GM23338 (cell line): ENCODE measurements at regions not wholly inside any gene's neighbourhood (a gene's known extent, or its start where the extent isn't known, plus 50 kb on each side); places are given as distances from the start of the nearest gene placed in this dataset.

ENCODE experiments used
- ATAC-seq: fragments of 200-7000 bp; cut with Tn5 transposase; 3 replicates; pipeline ENCODE4 v1.9.1; 2020
- DNase-seq: peaks from one replicate; pipeline ENCODE4 v3.0.0-alpha.2; 2015; ENCODE audit warnings: low spot score
- H2AFZ ChIP-seq: fragments of 200-600 bp; sonication (generic); 2 replicates; pipeline ENCODE4 v1.8.0; 2016; ENCODE audit warnings: antibody characterized with exemption, mild to moderate bottlenecking, moderate library complexity
- H3F3A ChIP-seq: fragments of 200-600 bp; sonication (generic); replicated peaks from 2 replicates; pipeline ENCODE4 v1.8.0; 2017; ENCODE audit warnings: antibody characterized with exemption, mixed run types, low read depth
- H3K27ac ChIP-seq: fragments of 200-600 bp; sonication (generic); 2 replicates; pipeline ENCODE4 v1.6.1; 2016; ENCODE audit warnings: low read depth
- H3K27me3 ChIP-seq: fragments of 200-600 bp; sonication (generic); 2 replicates; pipeline ENCODE4 v1.8.0; 2016; ENCODE audit warnings: mild to moderate bottlenecking, mixed run types, moderate library complexity; ENCODE audit not compliant: insufficient read depth
- H3K36me3 ChIP-seq: fragments of 200-600 bp; sonication (generic); 2 replicates; pipeline ENCODE4 v1.8.0; 2016; ENCODE audit warnings: mild to moderate bottlenecking; ENCODE audit not compliant: insufficient read depth
- H3K4me1 ChIP-seq: fragments of 200-600 bp; sonication (generic); 2 replicates; pipeline ENCODE4 v1.8.0; 2016; ENCODE audit warnings: mild to moderate bottlenecking, moderate library complexity; ENCODE audit not compliant: insufficient read depth
- H3K4me2 ChIP-seq: fragments of 200-600 bp; sonication (generic); 2 replicates; pipeline ENCODE4 v1.7.1; 2017; ENCODE audit warnings: mixed run types
- H3K4me3 ChIP-seq: fragments of 200-600 bp; sonication (generic); 2 replicates; pipeline ENCODE4 v1.6.1; 2016; ENCODE audit warnings: mixed run types
- H3K79me2 ChIP-seq: fragments of 200-600 bp; sonication (generic); replicated peaks from 2 replicates; pipeline ENCODE4 v1.8.0; 2017; ENCODE audit warnings: mild to moderate bottlenecking; ENCODE audit not compliant: insufficient read depth
- H3K9me2 ChIP-seq: fragments of 200-600 bp; sonication (generic); 2 replicates; pipeline ENCODE4 v1.8.0; 2017; ENCODE audit not compliant: insufficient read depth
- H4K20me1 ChIP-seq: fragments of 200-600 bp; sonication (generic); replicated peaks from 2 replicates; pipeline ENCODE4 v1.8.0; 2017; ENCODE audit warnings: mild to moderate bottlenecking; ENCODE audit not compliant: insufficient read depth
- H3K27ac Mint-ChIP-seq: 2 replicates; pipeline ENCODE4 v1.8.0; 2020; ENCODE audit warnings: inconsistent platforms, mild to moderate bottlenecking, moderate library complexity, mixed read lengths
- H3K27me3 Mint-ChIP-seq: 3 replicates; pipeline ENCODE4 v1.8.0; 2022; ENCODE audit warnings: low read depth, mild to moderate bottlenecking, moderate library complexity, mixed read lengths, inconsistent platforms; ENCODE audit not compliant: insufficient read depth, poor library complexity
- H3K36me3 Mint-ChIP-seq: 3 replicates; pipeline ENCODE4 v1.8.0; 2021; ENCODE audit warnings: low read depth, mild to moderate bottlenecking, inconsistent platforms, moderate library complexity, mixed read lengths
- H3K4me1 Mint-ChIP-seq: 3 replicates; pipeline ENCODE4 v1.8.0; 2020; ENCODE audit warnings: mild to moderate bottlenecking, inconsistent platforms, mixed read lengths
- H3K4me3 Mint-ChIP-seq: 3 replicates; pipeline ENCODE4 v1.8.0; 2021; ENCODE audit warnings: moderate library complexity, mild to moderate bottlenecking, inconsistent platforms, mixed read lengths
- H3K9me3 Mint-ChIP-seq: 3 replicates; pipeline ENCODE4 v1.8.0; 2020; ENCODE audit warnings: moderate library complexity, mild to moderate bottlenecking, inconsistent platforms, mixed read lengths
- CREB1 ChIP-seq: fragments of 250-450 bp; sonication (Bioruptor Pico); IDR thresholded peaks from 2 replicates; pipeline ENCODE4 v1.5.0; 2020; ENCODE audit warnings: low read depth, mild to moderate bottlenecking, moderate library complexity
- CTCF ChIP-seq, 2 experiments: fragments of 200-600 bp in 1 of 2; sonication (generic) in 1 of 2; conservative IDR thresholded peaks; 2 replicates each; pipeline versions ENCODE4 v1.5.1 to v1.6.1; 2016 to 2017; ENCODE audit warnings: antibody characterized with exemption in 2 of 2, low read depth in 2 of 2, mild to moderate bottlenecking in 2 of 2, moderate library complexity in 1 of 2
- ETS1 ChIP-seq: IDR thresholded peaks from 2 replicates; pipeline ENCODE4 v1.6.1; 2016; ENCODE audit warnings: antibody characterized with exemption
- EZH2 ChIP-seq: fragments of 200-600 bp; sonication (generic); IDR thresholded peaks from one replicate; pipeline ENCODE4 v1.8.0; 2017; ENCODE audit warnings: antibody characterized with exemption, mild to moderate bottlenecking, low read depth; ENCODE audit not compliant: unreplicated experiment
- EZH2phosphoT487 ChIP-seq: fragments of 200-600 bp; sonication (generic); IDR thresholded peaks from one replicate; pipeline ENCODE4 v1.8.1; 2018; ENCODE audit warnings: antibody characterized with exemption; ENCODE audit not compliant: unreplicated experiment
- JUNB ChIP-seq: IDR thresholded peaks from one replicate; pipeline ENCODE4 v1.6.1; 2016; ENCODE audit warnings: antibody characterized with exemption; ENCODE audit not compliant: unreplicated experiment
- NANOG ChIP-seq: IDR thresholded peaks from 2 replicates; pipeline ENCODE4 v1.6.1; 2016; ENCODE audit warnings: antibody characterized with exemption, borderline replicate concordance
- POLR2AphosphoS5 ChIP-seq: IDR thresholded peaks from 2 replicates; pipeline ENCODE4 v1.6.1; 2016; ENCODE audit warnings: antibody characterized with exemption, low read depth
- REST ChIP-seq: IDR thresholded peaks from one replicate; pipeline ENCODE4 v1.6.1; 2018; ENCODE audit warnings: antibody characterized with exemption; ENCODE audit not compliant: unreplicated experiment
- STAT1 ChIP-seq: IDR thresholded peaks from one replicate; pipeline ENCODE4 v1.6.1; 2016; ENCODE audit warnings: antibody characterized with exemption; ENCODE audit not compliant: unreplicated experiment
- ZNF114 ChIP-seq: fragments of 250-450 bp; sonication (Bioruptor Pico); IDR thresholded peaks from 2 replicates; pipeline ENCODE4 v1.5.0; 2020; ENCODE audit warnings: mild to moderate bottlenecking, moderate library complexity
- ZNF331 ChIP-seq: fragments of 250-450 bp; sonication (Bioruptor Pico); IDR thresholded peaks from 2 replicates; pipeline ENCODE4 v1.5.0; 2020; ENCODE audit warnings: low read depth, mild to moderate bottlenecking, moderate library complexity
- ZNF462 ChIP-seq: fragments of 250-450 bp; sonication (Bioruptor Pico); IDR thresholded peaks from 2 replicates; pipeline ENCODE4 v1.5.0; 2020; ENCODE audit warnings: mild to moderate bottlenecking, moderate library complexity

GRCh38 chr16:35150805-35151312 lies 1691.4 kb downstream of the TP53TG3F start (continued):
- TF ChIP-seq ZNF114 (CRISPR knock-in tag) (no peak), STAT1 (no peak), ETS1 (no peak), NANOG (no peak), EZH2phosphoT487 (no peak), CTCF (conservative IDR thresholded peaks at IDR 0.05; ENCODE audit: low read depth in 2 of 2) (no peak), CREB1 (CRISPR knock-in tag) (no peak)

GRCh38 chr16:35152067-35152627 lies 1692.7 kb downstream of the TP53TG3F start:
- Histone ChIP-seq H3K4me1 (no peaks in the 10 kb centered on the region), H4K20me1 (no peaks in the 10 kb centered on the region), H3K27me3 (no peaks in the 10 kb centered on the region), H3K9me2 (no peaks in the 10 kb centered on the region), H3K4me3 (no peak overlapping the region), H3K36me3 (peaks cover 4% of the 10 kb centered on the region; the same call in 1 of the 2 replicates), H3K4me2 (no peak overlapping the region), H3F3A (no peaks in the 10 kb centered on the region), H2AFZ (no peak overlapping the region), H3K27ac (no peak overlapping the region), H3K79me2 (no peaks in the 10 kb centered on the region)
- Mint-ChIP-seq H3K27ac (no peak overlapping the region), H3K9me3 (peaks cover 99% of the 10 kb centered on the region), H3K4me3 (no peak overlapping the region), H3K4me1 (no peaks in the 10 kb centered on the region; the same call in 2 of the 3 replicates), H3K27me3 (peaks cover 7% of the 10 kb centered on the region), H3K36me3 (peaks cover 55% of the 10 kb centered on the region)
- ATAC-seq (no peak), DNase-seq (no peak)
- no peak for TF ChIP-seq REST
- no peak for TF ChIP-seq EZH2
- TF ChIP-seq ZNF114 (CRISPR knock-in tag), result no peak
- TF ChIP-seq EZH2phosphoT487, result no peak
- no peak for TF ChIP-seq POLR2AphosphoS5
- TF ChIP-seq JUNB, result no peak
- no peak for TF ChIP-seq ZNF462
- no peak for TF ChIP-seq CREB1 (CRISPR knock-in tag)
- no peak for TF ChIP-seq ZNF331 (CRISPR knock-in tag)
